Erythroblast (primary cell): ENCODE measurements at regions not wholly inside any gene's neighbourhood (a gene's known extent, or its start where the extent isn't known, plus 50 kb on each side); places are given as distances from the start of the nearest gene placed in this dataset.
"Not testable (repeated sequence)": the region's sequence is repeated elsewhere in the genome, so short reads cannot be mapped to it uniquely, and the experiment has no call there.

Source experiments
- DNase-seq, 2 experiments: peaks; one replicate each; lab custom pipeline; 2025; lab: John Stamatoyannopoulos, UW
- GATA1 ChIP-seq: IDR thresholded peaks from 2 replicates; pipeline ENCODE4 v1.6.1; 2011; ENCODE audit warnings: low read depth, mild to moderate bottlenecking, control low read depth, low read length, moderate library complexity
- POLR2A ChIP-seq: IDR thresholded peaks from 2 replicates; pipeline ENCODE4 v1.6.1; 2011; ENCODE audit warnings: mild to moderate bottlenecking, low read length

DNA sequence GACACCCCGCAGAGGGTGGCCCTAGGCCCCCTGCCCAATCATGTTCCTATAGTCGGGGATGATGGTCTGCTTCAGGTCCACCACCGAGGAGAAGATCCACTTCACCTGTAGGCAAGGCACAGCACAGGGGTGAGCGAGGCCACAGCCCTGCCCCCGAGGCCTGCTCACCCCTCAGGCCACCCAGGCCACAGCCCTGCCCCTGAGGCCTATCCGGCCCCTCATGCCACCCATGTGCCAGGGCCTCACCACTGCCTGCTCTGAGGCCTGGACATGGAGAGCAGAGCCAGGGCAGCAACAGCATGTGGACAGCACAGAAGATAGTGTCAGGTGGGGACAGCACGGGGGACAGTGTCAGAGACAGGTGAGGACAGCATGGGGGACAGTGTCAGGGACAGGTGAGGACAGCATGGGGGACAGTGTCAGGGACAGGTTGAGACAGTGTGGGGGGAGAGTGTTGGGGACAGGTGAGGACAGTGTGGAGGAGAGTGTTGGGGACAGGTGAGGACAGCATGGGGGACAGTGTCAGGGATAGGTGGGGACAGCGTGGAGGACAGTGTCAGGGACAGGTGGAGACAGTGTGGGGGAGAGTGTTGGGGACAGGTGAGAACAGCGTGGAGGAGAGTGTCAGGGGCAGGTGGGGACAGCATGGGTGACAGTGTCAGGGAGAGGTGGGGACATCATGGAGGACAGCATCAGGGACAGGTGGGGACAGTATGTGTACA lies 239.7 kb downstream of the TMEM121 start:
- TF ChIP-seq GATA1 = no peak
- no peak for TF ChIP-seq POLR2A
- no peak for DNase-seq

DNA sequence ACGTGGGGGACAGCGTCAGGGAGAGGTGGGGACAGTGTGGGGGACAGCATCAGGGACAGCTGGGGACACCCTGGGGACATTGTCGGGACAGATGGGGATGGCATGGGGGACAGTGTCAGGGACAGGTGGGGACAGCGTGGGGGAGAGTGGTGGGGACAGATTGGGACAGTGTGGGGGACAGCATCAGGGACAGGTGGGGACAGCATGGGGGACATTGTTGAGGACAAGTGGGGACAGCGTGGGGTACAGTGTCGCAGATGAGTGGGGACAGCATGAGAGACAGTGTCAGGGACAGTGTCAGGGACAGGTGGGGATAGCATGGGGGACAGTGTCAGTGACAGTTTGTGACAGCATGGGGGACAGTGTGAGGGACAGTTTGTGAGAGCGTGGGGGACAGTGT lies 240.9 kb downstream of the TMEM121 start:
- TF ChIP-seq GATA1 (no peak), POLR2A (no peak)
- DNase-seq = no peak

DNA sequence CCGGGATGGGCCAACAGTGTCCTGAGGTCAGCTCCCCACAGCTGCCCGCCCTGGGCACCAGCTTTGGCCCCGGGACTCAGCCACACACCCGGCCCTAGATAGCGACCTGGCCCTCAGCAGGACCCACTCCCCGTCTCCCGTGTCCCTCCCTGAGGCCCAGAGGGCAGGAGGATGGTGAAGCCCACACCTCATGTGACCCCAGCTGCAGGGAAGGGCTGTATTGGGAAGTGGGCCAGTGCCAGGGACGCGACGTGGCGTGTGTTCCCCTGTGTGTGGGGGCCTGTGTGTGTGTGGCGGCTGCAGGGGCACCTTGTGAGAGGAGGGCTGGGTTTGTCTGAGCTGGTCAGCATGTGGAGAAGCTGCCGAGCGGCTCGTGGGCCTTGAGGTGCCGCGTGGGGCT lies 241.7 kb downstream of the TMEM121 start:
- DNase-seq = not testable (repeated sequence)

DNA sequence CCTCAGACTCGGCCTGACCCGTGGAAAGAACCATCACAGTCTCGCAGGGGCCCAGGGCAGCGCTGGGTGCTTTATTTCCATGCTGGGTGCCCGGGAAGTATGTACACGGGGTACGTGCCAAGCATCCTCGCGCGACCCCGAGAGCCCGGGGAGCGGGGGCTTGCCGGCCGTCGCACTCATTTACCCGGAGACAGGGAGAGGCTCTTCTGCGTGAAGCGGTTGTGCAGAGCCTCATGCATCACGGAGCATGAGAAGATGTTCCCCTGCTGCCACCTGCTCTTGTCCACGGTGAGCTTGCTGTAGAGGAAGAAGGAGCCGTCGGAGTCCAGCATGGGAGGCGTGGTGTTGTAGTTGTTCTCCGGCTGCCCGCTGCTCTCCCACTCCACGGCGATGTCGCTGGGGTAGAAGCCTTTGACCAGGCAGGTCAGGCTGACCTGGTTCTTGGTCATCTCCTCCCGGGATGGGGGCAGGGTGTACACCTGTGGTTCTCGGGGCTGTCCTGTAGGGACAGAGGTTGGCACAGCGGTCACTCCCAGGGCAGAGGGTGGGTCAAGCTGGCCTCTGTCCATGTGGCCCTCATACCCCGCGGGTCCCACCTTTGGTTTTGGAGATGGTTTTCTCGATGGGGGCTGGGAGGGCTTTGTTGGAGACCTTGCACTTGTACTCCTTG lies 242.8 kb downstream of the TMEM121 start:
- not testable (repeated sequence) for DNase-seq

DNA sequence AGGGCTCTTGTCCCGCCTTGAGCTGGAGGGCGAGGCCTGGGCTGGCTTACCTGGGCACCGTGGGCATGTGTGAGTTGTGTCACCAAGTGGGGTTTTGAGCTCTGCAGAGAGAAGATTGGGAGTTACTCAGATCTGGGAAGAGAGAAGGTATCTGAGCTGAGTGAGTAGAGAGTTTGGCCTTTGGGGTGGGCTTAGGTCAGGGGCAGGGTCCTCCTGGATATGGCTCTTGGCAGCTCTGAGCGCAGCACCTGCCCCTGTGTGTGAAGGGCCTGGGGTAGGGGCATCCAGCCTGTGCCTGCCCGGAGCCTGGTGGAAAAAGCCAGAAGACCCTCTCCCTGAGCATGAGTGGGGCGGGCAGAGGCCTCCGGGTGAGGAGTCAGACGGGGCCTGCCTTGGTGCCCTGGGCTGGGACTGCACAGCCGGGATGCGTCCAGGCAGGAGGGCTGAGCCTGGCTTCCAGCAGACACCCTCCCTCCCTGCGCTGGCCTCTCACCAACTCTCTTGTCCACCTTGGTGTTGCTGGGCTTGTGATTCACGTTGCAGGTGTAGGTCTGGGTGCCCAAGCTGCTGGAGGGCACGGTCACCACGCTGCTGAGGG lies 244.3 kb downstream of the TMEM121 start:
- DNase-seq = not testable (repeated sequence)

DNA sequence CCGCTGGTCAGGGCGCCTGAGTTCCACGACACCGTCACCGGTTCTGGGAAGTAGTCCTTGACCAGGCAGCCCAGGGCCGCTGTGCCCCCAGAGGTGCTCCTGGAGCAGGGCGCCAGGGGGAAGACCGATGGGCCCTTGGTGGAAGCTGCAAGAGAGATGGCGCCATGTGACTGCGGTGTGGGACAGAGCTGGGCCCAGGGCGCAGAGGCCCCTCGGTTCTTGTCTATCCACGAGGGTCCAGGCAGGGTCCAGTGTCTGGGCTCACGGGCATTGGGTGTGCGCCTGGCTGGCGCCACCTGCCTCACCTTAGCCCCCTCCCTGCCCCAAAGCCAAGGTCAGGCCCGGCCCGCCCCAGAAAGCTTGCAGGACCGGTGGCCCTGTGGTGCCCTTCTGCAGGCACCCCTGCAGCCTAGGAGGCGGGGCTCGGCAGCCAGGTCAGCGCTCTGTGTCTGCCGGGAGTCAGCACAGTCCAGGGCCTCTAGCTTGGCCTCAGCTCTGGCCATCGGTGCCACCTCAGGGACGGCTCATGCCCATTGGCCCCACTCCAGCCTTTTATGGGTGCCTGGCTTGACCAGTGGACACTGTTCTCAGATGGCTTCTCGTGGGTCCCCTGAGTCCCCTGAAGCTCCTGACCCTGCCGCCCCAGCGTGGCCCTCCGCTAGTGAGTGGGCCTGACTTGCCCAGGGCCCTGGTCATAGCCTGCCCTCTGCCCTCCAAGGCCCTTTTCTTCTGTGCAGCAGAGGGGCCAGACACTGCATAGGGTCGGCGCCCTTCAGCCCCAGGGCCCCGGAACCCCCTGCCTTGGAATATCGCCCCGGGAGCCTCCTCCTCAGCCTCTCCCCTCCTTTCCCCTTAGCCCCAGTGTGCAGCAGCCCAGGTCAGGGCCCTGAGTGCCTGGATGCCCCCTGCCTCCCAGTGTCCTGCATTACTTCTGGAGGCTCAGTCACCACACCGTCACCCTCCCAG lies 245.2 kb downstream of the TMEM121 start:
- DNase-seq = not testable (repeated sequence)

DNA sequence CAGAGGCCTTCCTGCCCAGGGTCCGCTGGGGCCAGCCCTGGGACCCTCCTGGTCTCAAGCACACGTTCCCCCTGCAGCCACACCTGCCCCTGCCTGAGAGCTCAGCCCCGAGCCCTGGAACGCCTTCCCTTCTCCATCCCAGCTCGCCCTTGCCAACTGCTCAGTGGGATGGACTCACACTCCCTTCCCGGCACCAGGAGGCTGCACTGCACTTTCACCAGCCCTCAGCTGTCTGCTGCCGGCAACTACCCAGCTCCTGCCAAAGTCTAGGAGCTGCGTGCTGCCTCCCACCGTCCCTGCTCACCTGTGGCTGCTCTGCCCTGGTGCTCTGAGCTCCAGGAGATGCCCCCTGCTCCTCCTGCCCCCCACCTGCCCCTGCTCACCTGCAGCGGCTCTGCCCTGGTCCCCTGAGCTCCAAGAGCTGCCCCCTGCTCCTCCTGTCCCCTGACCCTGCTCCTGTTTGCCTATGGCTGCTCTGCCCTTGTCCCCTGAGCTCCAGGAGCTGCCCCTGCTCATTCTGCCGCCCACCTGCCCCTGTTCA lies 246.4 kb downstream of the TMEM121 start:
- DNase-seq = not testable (repeated sequence)

DNA sequence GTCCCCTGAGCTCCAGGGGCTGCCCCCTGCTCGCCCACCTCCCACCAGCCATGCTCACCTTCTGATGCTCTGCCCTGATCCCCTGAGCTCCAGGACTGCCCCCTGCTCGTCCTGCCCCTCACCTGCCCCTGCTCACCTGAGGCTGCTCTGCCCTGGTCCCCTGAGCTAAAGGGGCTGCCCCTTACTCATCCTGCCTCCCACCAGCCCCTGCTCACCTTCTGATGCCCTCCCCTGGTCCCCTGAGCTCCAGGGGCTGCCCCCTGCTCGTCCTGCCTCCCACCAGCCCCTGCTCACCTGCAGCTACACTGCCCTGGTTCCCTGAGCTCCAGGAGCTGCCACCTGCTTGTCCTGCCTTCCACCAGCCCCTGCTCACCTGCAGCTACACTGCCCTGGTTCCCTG lies 247.2 kb downstream of the TMEM121 start:
- TF ChIP-seq GATA1 (no peak), POLR2A (no peak)
- no peak for DNase-seq

DNA sequence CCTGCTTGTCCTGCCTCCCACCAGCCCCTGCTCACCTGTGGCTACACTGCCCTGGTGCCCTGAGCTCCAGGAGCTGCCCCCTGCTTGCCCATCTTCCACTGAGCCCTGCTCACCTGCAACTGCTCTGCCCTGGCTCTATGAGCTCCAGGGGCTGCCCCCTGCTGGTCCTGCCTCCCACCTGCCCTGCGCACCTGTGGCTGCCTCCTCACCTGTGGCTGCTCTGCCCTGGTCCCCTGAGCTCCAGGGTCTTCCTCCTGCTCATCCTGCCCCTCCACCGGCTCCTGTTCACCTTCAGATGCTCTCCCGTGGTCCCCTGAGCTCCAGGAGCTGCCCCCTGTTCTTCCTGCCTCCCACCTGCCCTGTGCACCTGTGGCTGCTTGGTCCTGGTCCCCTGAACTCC lies 247.6 kb downstream of the TMEM121 start:
- TF ChIP-seq GATA1 = no peak
- no peak for TF ChIP-seq POLR2A
- DNase-seq = no peak

DNA sequence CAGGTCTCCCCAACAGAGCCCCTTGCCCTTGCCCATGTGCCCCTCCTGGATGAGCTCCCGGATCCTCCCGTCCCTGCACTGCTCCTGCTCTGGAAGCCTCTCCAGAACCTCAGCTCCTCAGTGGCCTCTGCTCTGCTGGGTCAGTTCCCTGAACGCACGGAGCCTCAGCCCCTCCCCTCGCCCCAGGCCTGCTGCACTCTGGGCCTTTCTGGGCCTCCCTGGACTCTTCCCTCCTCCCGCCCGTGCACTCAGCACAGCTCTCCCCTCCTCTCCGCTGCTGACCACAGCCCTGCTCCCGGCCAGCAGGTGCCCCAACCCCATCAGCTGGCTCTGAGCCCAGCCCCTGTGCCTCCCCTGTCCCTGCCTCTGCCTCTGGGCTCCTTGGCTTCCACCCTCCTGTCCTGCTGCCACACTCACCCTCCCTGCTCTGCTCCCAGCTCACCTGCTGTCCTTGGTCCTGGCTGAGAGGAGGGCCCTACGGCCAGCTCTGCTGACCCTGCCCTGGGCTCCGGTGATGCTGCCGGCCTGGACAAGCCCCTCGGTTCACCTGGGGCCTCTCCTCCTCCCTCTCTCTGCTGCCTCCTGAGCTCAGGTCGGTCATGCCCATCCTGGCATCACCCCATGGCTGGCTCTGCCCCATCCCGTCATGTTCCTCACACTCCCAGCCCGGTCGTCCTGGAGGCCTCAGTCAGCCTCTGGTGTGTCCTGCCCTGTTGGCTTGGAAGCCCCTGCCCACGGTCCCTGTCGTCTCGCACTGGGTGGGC lies 248.4 kb downstream of the TMEM121 start:
- not testable (repeated sequence) for DNase-seq

DNA sequence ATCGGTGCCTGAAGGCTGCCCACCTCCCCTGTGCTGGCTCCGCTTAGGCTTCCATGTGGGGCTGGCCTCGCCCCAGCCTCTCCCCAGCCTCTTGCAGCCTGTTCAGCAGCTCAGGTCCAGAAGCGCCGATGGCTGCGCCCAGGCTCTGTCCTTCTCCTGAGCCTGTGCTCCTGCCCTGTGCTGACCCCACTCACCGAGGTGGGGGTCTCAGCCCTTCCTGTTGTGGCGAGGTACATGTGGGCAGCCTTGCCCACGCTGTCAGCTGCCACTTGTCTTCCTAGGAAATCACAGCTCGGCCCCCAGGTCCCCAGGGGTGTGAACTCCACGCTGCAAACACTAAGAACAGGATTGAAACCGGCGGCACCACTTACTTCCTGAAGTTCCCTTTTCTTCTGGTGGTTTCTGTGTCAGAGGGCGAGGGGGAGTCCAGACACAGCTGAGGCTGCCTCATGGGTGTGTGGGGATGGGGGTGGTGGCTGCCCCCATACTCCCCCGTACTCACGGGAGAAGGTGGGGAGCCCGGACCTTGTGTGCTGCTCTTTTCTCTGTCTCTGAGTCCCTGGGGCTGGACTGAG lies 249.1 kb downstream of the TMEM121 start:
- not testable (repeated sequence) for DNase-seq

DNA sequence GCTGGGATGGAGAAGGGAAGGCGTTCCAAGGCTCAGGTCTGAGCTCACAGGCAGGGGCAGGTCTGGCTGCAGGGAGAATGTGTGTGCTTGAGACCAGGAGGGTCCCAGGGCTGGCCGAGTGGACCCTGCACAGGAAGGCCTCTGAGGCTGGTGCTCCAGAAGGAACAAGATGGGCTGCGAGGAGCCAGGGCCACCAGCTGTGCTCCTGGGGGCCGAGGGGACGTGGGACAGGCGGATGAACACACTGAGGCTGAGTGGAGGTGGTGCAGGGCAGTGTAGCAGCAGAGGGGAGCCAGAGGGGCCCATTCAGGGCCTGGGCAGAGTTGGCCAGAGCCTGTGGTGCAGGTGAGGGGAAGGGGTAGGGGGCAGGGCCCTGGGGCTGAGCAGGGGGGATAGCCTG lies 249.7 kb downstream of the TMEM121 start:
- DNase-seq = not testable (repeated sequence)

DNA sequence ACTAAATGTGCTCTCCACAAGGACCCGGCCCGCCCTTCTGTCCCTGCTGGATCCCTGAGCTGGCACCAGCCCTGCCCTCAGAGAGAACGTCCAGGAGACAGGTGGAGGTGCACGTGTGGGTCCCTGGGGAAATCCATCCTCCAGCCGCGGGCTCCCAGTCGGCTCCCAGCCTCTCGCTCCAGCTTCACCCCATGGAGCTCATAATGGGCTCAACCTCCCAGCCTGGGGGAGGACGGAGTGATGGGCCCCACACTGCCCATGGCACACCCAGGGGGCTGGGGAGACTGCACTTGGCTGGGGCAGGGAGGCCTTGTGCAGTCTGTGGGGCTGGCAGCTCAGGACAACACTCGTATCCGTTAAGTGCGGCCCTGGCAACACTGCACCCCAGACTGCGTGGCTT lies 250.5 kb downstream of the TMEM121 start:
- no peak for TF ChIP-seq POLR2A
- no peak for DNase-seq

DNA sequence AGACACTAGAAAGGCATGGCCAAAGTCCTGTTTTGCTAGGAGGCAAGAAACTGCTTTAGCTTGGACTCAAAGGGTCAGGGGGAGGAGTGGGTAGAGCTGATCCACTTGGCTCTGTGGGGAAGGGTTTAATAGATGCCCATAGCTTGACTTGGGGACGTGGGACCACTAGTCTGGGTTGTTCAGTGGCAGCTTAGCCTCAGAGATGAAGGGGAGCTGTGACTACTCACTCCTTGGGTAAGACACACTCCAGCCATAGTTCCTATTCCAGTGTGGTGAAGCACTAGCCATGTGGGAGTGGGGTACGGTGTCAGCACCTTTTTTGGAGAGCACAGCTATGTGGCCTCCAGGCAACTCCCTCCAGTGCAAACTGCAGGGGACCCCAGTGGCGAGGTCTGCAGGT lies 257.3 kb downstream of the TMEM121 start:
- no peak for DNase-seq
- TF ChIP-seq POLR2A (no peak), GATA1 (no peak)
